A549 (cell line): ENCODE measurements at regions not wholly inside any gene's neighbourhood (a gene's known extent, or its start where the extent isn't known, plus 50 kb on each side); places are given as distances from the start of the nearest gene placed in this dataset.

Source experiments
- CBX8 ChIP-seq: fragments of 200-600 bp; sonication (generic); IDR thresholded peaks from 2 replicates; pipeline ENCODE4 v1.6.1; 2016
- EHMT2 ChIP-seq: fragments of 200-600 bp; sonication (generic); IDR thresholded peaks from 2 replicates; pipeline ENCODE4 v1.6.1; 2016; ENCODE audit warnings: antibody characterized with exemption, low read depth, mild to moderate bottlenecking, moderate library complexity
- EP300 ChIP-seq, 2 experiments: fragments of >200 bp; sonication (Bioruptor Twin); formaldehyde crosslinking; IDR thresholded peaks; 2 replicates in 1 of 2; 3 replicates in 1 of 2; pipeline ENCODE4 v1.6.1; 2016 to 2017
- GATA3 ChIP-seq: IDR thresholded peaks from 2 replicates; pipeline ENCODE4 v1.6.1; 2012; ENCODE audit warnings: borderline replicate concordance
- JUN ChIP-seq, 2 experiments: fragments of >200 bp; sonication (Bioruptor Twin); formaldehyde crosslinking; IDR thresholded peaks; 2 replicates in 1 of 2; 3 replicates in 1 of 2; pipeline ENCODE4 v1.6.1; 2016 to 2017
- KDM1A ChIP-seq: fragments of 200-600 bp; sonication (generic); IDR thresholded peaks from 2 replicates; pipeline ENCODE4 v1.6.1; 2016; ENCODE audit warnings: low read depth, mild to moderate bottlenecking
- POLR2A ChIP-seq: IDR thresholded peaks from 2 replicates; pipeline ENCODE4 v1.6.1; 2012; ENCODE audit warnings: mild to moderate bottlenecking, low read length
- POLR2AphosphoS2 ChIP-seq: conservative IDR thresholded peaks from 2 replicates; pipeline ENCODE4 v1.6.1; 2012; ENCODE audit warnings: low read length, improper control_type of control experiment, inconsistent platforms
- RFX5 ChIP-seq: fragments of 450-650 bp; IDR thresholded peaks from 2 replicates; pipeline ENCODE4 v1.7.1; 2014; ENCODE audit warnings: antibody characterized with exemption, mild to moderate bottlenecking, moderate library complexity
- TFCP2L1 ChIP-seq: fragments of 250-450 bp; sonication (Bioruptor Pico); IDR thresholded peaks from 2 replicates; pipeline ENCODE4 v1.5.0; 2021; ENCODE audit warnings: mild to moderate bottlenecking
- ZC3H11A ChIP-seq: fragments of 450-650 bp; IDR thresholded peaks from 2 replicates; pipeline ENCODE4 v1.6.1; 2014; ENCODE audit warnings: antibody characterized with exemption, mild to moderate bottlenecking
- TF ChIP-seq, protein P1 (sequence below): fragments of >200 bp; sonication (Bioruptor Twin); formaldehyde crosslinking; IDR thresholded peaks from 3 replicates; pipeline ENCODE4 v1.5.1; 2016

DNA sequence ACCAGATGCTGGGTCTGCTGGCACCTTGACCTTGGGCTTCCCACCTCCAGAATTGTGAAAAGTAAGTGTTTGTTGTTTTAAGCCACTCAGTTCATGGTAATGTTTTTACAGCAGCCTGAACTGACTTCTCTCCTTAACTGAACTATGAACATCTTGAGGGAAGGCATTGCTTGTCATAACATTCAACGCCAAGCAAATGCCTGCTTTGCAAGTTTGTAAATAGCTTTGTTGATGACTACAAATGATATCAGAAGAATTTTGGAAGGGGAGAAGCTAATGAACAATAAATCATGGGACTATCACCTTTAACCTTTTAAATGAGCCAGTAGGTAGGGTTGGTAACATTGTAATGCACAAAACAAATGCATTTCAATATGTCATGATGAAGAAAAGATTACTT, 402.4 kb upstream of the ADARB2 start:
- TF ChIP-seq, protein P1, sequence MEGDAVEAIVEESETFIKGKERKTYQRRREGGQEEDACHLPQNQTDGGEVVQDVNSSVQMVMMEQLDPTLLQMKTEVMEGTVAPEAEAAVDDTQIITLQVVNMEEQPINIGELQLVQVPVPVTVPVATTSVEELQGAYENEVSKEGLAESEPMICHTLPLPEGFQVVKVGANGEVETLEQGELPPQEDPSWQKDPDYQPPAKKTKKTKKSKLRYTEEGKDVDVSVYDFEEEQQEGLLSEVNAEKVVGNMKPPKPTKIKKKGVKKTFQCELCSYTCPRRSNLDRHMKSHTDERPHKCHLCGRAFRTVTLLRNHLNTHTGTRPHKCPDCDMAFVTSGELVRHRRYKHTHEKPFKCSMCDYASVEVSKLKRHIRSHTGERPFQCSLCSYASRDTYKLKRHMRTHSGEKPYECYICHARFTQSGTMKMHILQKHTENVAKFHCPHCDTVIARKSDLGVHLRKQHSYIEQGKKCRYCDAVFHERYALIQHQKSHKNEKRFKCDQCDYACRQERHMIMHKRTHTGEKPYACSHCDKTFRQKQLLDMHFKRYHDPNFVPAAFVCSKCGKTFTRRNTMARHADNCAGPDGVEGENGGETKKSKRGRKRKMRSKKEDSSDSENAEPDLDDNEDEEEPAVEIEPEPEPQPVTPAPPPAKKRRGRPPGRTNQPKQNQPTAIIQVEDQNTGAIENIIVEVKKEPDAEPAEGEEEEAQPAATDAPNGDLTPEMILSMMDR = no peak
- TF ChIP-seq TFCP2L1 (CRISPR knock-in tag) (no peak), POLR2A (no peak), POLR2AphosphoS2 (no peak), CBX8 (no peak), ZC3H11A (no peak), EP300 (IDR thresholded peaks at IDR 0.05) (no peak), JUN (IDR thresholded peaks at IDR 0.05) (no peak), EHMT2 (no peak), GATA3 (no peak), KDM1A (no peak), RFX5 (no peak)
